ENCODE measurements at regions not wholly inside any gene's neighbourhood (a gene's known extent, or its start where the extent isn't known, plus 50 kb on each side); places are given as distances from the start of the nearest gene placed in this dataset.
"Not testable (repeated sequence)": the region's sequence is repeated elsewhere in the genome, so short reads cannot be mapped to it uniquely, and the experiment has no call there.

DNA sequence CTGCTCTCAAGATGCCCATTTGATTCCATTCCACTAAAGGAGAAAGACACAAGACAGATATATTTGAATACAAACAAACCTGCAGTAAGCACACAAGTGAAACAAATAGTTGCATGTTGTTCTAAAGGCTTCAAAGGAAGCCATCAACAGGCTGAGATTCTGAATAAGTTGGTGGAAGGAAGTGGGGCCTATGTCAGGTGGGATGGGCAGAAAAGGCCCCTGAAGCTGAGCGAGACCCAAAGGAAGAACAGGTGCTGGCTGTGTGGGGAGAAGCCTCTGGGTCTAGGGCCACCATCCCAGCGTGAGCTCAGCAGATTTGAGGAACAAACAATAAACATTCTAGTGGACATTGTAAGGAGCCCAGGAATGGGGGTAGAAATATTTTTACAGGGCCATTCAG is 82.4 kb upstream of the PLAC8 start:
- intact Hi-C loops (cut with DNase I) = no loop called here
- ATAC-seq = no peak
- H3K4me1 ChIP-seq = no peaks in the 10 kb centered on the region
- TF ChIP-seq CTCF (IDR thresholded peaks at IDR 0.05) = no peak
- H3K9me3 ChIP-seq = no peaks in the 10 kb centered on the region
- H3K4me3 ChIP-seq = no peak overlapping the region
- H3K36me3 ChIP-seq = no peaks in the 10 kb centered on the region
- FAIRE-seq = no peak
- DNase-seq = no peak
- 74 to 84% methylated on average over 2 of the region's 2 CpGs for WGBS, 2 donors
- no peaks in the 10 kb centered on the region for H3K27me3 ChIP-seq
- no peak overlapping the region for H3K27ac ChIP-seq

DNA sequence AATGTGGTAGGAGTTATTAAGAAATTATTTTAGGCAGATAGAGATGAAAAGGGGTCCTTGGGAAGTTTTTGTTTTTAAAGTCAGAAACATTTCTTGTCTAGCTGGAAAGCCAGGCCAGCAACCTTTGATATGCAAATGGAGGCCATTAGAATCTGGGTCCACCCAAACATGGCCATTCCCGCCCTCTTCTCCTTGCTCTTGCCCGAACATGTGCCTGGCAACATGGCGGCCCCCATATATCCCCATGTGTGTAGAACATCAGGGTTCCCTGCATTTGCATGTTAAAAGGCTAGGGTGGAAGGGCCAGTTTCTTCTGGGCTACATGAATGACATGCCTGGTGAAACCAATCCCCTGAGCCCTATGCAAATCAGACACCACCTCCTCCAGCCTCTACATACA is 80.7 kb upstream of the PLAC8 start:
- no peaks in the 10 kb centered on the region for H3K36me3 ChIP-seq
- TF ChIP-seq CTCF (IDR thresholded peaks at IDR 0.05) = no peak
- no peaks in the 10 kb centered on the region for H3K4me1 ChIP-seq
- no peak for DNase-seq
- no peak overlapping the region for H3K4me3 ChIP-seq
- H3K9me3 ChIP-seq = no peaks in the 10 kb centered on the region
- H3K27me3 ChIP-seq = no peaks in the 10 kb centered on the region
- WGBS, 2 donors = 93 to 95% methylated on average over 3 of the region's 3 CpGs
- no peak overlapping the region for H3K27ac ChIP-seq
- no peak for ATAC-seq
- intact Hi-C loops (cut with DNase I) = no loop called here
- no peak for FAIRE-seq

DNA sequence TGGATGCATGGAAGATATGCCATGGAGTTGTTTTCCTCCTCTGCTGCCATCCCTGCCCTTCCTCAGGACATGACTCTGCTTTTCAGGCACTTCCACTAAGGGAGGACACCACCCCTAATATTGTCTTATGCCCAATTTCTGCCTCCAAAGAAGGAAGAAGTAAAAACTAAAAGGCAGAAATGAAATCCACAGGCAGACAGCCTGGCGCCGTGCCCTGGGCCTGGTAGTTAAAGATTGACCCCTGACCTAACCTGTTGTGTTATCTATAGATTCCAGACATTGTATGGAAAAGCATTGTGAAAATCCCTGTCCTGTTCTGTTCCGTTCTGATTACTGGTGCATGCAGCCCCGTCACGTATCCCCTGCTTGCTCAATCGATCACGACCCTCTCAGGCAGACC is 80.1 kb upstream of the PLAC8 start:
- ATAC-seq; H3K4me3 ChIP-seq; H3K9me3 ChIP-seq; DNase-seq; H3K4me1 ChIP-seq; H3K27ac ChIP-seq; H3K27me3 ChIP-seq; intact Hi-C loops (cut with DNase I); H3K36me3 ChIP-seq; FAIRE-seq: not testable (repeated sequence)
- 43 to 49% methylated on average over 7 of the region's 7 CpGs for WGBS, 2 donors

DNA sequence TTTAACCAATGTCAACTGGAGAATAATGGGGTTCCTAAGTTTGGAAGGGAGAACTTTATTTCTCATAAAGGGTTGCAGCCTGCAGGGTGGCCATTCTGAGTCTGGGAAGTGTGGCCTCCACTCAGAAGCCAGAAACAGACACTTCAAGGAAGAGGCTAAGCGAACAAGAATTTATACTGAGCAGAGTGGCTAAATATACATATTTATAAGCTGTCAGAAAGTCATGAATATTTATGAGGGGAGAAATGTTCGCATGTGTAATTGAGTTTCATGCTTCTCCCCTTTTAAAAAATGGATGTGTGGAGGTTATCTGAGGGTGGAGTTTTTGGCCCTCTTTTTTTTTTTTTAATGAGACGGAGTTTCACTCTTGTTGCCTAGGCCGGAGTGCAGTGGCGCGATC is 78.1 kb upstream of the PLAC8 start:
- Histone ChIP-seq H3K36me3 (no peaks in the 10 kb centered on the region), H3K27ac (no peak overlapping the region), H3K27me3 (no peaks in the 10 kb centered on the region), H3K4me1 (no peaks in the 10 kb centered on the region), H3K4me3 (no peak overlapping the region), H3K9me3 (no peaks in the 10 kb centered on the region)
- ATAC-seq = no peak
- DNase-seq = no peak
- no peak for FAIRE-seq
- 96 to 98% methylated on average over 6 of the region's 6 CpGs for WGBS, 2 donors
- intact Hi-C loops (cut with DNase I) = no loop called here
- no peak for TF ChIP-seq CTCF (IDR thresholded peaks at IDR 0.05)

DNA sequence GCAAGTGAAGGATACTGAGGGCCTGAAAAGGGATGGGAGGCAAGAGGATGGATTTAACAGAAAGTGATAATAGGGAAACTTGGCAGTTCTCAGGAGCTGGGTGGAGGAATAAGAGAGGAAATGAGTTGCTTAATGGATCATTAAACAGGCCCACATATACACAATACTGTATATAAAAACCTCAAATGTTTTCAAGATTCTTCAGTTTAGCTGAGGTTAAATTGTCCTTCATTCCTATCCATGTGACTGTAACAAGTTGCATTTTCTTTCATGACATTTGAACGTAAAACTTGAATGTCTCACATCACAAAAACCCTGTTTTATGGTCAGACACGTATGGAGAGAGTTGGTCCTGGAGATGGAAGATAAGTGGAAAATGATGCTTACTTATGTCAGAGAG is 76.5 kb upstream of the PLAC8 start:
- Histone ChIP-seq H3K4me3 (no peak overlapping the region), H3K27me3 (no peaks in the 10 kb centered on the region), H3K27ac (no peak overlapping the region), H3K4me1 (no peaks in the 10 kb centered on the region), H3K36me3 (no peaks in the 10 kb centered on the region), H3K9me3 (no peaks in the 10 kb centered on the region)
- no peak for ATAC-seq
- intact Hi-C loops (cut with DNase I) = no loop called here
- no peak for FAIRE-seq
- DNase-seq = no peak
- no peak for TF ChIP-seq CTCF (IDR thresholded peaks at IDR 0.05)
- WGBS, 2 donors = 80 to 86% methylated on average over 2 of the region's 2 CpGs

- no peak for DNase-seq
- H3K27me3 ChIP-seq = no peaks in the 10 kb centered on the region
- no peak for TF ChIP-seq CTCF (IDR thresholded peaks at IDR 0.05)
- no peaks in the 10 kb centered on the region for H3K9me3 ChIP-seq
- 57 to 59% methylated on average over 7 of the region's 7 CpGs for whole genome bisulfite sequencing, 2 donors
- no peak overlapping the region for H3K27ac ChIP-seq
- no peaks in the 10 kb centered on the region for H3K4me1 ChIP-seq
- H3K4me3 ChIP-seq = no peak overlapping the region
- FAIRE-seq = no peak
- ATAC-seq = no peak
- H3K36me3 ChIP-seq = no peaks in the 10 kb centered on the region
- intact Hi-C loops (cut with DNase I) = no loop called here
These were observed 75.2 kb upstream of the PLAC8 start for GRCh38 chr4:83189631-83190136.
